ENCODE measurements at regions not wholly inside any gene's neighbourhood (a gene's known extent, or its start where the extent isn't known, plus 50 kb on each side); places are given as distances from the start of the nearest gene placed in this dataset.

DNA sequence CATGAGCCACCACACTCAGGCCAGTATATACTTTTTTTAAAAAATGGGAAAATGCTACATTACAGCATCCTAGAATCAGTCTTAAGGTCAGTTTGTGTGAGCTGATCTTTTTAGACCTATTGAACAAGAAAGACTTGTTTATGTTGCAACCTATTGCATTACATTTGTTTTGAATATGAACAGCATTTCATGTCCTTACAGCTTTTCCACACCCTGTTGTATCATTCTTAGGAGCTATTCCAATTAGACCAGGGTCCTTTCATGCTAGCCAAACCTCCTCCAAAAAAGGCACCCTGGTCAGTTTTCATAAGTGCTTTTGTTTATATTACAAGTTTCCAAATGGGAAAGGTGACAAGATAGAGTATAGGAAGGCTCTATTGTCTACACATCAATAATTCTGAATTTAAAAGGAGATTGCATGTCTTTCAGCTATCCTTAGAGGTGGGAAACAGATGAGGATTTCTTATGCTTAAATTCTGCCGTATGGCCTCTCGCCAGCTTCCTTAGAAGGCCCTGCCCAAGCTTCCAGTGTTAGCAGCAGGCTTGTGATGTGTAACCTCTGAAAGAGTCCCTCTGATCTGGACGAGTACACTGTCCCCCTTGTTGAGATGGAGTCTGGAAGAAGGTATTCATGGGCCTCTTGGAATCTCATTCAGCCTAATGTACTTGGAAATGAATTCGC lies 171.9 kb downstream of the OTUD1 start:
- TF ChIP-seq POLR2A (IDR thresholded peaks at IDR 0.05): no peak
- TF ChIP-seq, protein P1, sequence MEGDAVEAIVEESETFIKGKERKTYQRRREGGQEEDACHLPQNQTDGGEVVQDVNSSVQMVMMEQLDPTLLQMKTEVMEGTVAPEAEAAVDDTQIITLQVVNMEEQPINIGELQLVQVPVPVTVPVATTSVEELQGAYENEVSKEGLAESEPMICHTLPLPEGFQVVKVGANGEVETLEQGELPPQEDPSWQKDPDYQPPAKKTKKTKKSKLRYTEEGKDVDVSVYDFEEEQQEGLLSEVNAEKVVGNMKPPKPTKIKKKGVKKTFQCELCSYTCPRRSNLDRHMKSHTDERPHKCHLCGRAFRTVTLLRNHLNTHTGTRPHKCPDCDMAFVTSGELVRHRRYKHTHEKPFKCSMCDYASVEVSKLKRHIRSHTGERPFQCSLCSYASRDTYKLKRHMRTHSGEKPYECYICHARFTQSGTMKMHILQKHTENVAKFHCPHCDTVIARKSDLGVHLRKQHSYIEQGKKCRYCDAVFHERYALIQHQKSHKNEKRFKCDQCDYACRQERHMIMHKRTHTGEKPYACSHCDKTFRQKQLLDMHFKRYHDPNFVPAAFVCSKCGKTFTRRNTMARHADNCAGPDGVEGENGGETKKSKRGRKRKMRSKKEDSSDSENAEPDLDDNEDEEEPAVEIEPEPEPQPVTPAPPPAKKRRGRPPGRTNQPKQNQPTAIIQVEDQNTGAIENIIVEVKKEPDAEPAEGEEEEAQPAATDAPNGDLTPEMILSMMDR (IDR thresholded peaks at IDR 0.05 in 4 of 5, conservative IDR thresholded peaks at IDR 0.05 in 1 of 5): no peak

All from gastrocnemius medialis (tissue), 4 donors.